ENCODE measurements at regions not wholly inside any gene's neighbourhood (a gene's known extent, or its start where the extent isn't known, plus 50 kb on each side); places are given as distances from the start of the nearest gene placed in this dataset.

- Histone ChIP-seq H3K9me2 (ENCODE audit: low read depth, low read length) (no peaks in the 10 kb centered on the region), H3K4me1 (ENCODE audit: insufficient read depth, low read length, severe bottlenecking) (no peaks in the 10 kb centered on the region), H3K79me2 (ENCODE audit: insufficient read depth, low read length) (no peaks in the 10 kb centered on the region), H3K9ac (ENCODE audit: low read length) (no peak overlapping the region), H3K4me3 (ENCODE audit: low read depth, low read length, poor library complexity, severe bottlenecking) (no peak overlapping the region), H4K20me1 (ENCODE audit: insufficient read depth, low read length) (no peaks in the 10 kb centered on the region), H2AFZ (ENCODE audit: low read length) (no peak overlapping the region), H3K27ac (ENCODE audit: low read depth, low read length, poor library complexity, severe bottlenecking) (no peak overlapping the region), H3K4me2 (ENCODE audit: low read length) (no peak overlapping the region), H3K27me3 (ENCODE audit: insufficient read depth, low read length) (no peaks in the 10 kb centered on the region), H3K9me3 (ENCODE audit: low read length) (no peaks in the 10 kb centered on the region), H3K36me3 (ENCODE audit: insufficient read depth, low read length) (no peaks in the 10 kb centered on the region), H3F3A (ENCODE audit: insufficient read depth, low read length) (no peaks in the 10 kb centered on the region)
- no peak for TF ChIP-seq CTCF (IDR thresholded peaks at IDR 0.05; ENCODE audit: low read length)
- no peak for TF ChIP-seq EZH2 (IDR thresholded peaks at IDR 0.05; ENCODE audit: borderline replicate concordance, low read length)
Observed at GRCh38 chr1:8184301-8184700, 133.6 kb upstream of the SLC45A1 start.

DNA sequence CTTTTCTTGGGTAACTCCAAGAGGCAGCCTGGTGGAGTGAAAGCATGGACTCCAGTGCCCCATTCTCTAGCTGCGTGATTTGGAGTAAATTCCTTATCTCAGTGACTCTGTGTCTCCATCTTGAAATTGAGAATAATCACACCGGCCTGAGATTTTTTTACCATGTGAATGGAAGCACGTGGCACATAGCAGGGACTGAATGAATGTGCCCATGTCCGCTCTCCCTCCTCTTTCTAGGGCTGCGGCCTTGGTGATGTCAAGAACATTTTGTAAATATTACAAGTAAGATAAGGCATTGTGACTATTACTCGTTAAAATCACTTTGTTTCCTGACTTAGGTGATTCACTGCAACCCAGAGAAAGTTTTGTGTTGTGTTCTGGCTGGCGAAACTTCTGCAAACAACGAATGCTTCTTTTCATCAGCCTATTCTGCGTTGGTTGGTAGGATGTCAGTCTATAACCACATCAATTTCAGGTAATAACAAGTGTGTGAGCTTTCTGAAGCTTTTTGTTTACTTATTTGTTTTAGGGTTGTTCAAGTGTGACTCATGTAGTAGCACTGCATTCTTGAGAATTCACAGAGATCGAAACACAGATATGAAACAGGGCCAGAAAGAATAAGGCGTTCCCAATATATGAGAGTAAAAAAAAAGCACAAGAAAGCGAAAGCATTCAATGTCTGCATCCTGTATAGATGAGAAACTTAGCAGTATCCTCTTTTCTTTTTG is 135.7 kb upstream of the SLC45A1 start:
- H3K9ac ChIP-seq (ENCODE audit: low read length), result no peak overlapping the region
- H4K20me1 ChIP-seq (ENCODE audit: insufficient read depth, low read length), result no peaks in the 10 kb centered on the region
- H3K4me1 ChIP-seq (ENCODE audit: insufficient read depth, low read length, severe bottlenecking), result no peaks in the 10 kb centered on the region
- no peaks in the 10 kb centered on the region for H3K9me3 ChIP-seq (ENCODE audit: low read length)
- no peaks in the 10 kb centered on the region for H3F3A ChIP-seq (ENCODE audit: insufficient read depth, low read length)
- H3K4me2 ChIP-seq (ENCODE audit: low read length), result no peak overlapping the region
- no peak overlapping the region for H3K27ac ChIP-seq (ENCODE audit: low read depth, low read length, poor library complexity, severe bottlenecking)
- H3K36me3 ChIP-seq (ENCODE audit: insufficient read depth, low read length), result no peaks in the 10 kb centered on the region
- no peaks in the 10 kb centered on the region for H3K79me2 ChIP-seq (ENCODE audit: insufficient read depth, low read length)
- TF ChIP-seq CTCF (IDR thresholded peaks at IDR 0.05; ENCODE audit: low read length) (no peak), EZH2 (IDR thresholded peaks at IDR 0.05; ENCODE audit: borderline replicate concordance, low read length) (no peak)
- H3K27me3 ChIP-seq (ENCODE audit: insufficient read depth, low read length), result no peaks in the 10 kb centered on the region
- no peaks in the 10 kb centered on the region for H3K9me2 ChIP-seq (ENCODE audit: low read depth, low read length)
- H3K4me3 ChIP-seq (ENCODE audit: low read depth, low read length, poor library complexity, severe bottlenecking), result no peak overlapping the region
- H2AFZ ChIP-seq (ENCODE audit: low read length), result no peak overlapping the region

DNA sequence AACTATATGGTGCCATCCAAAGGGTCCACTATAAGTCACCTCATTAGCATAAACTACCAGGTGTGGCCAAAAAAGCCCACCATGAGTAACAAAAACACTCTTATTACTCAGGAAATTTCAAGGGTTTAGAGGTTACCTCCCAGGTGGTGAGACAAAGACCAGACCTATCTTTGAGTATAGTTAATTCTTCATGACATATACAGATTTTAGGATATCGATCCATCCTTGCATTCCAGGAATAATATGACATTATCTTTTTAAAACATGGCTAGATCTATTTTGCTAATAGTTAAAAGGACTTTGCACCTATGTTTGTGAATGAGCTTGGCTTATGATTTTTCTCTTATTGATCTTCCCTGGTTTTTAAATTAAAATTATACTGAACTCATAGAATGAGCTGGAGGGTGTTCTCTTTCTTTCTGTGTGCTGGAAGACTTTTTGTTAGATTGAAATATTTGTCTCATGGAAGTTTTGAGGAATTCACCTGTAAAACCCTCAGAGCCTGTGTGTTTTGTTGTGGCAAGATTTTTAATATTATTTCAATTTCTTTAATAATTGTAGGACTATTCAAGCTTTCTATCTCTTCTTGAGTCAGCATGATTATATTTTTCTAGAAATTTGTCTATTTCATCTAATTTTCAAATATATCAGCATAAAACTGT is 138.7 kb upstream of the SLC45A1 start:
- H3K27me3 ChIP-seq (ENCODE audit: insufficient read depth, low read length), result no peaks in the 10 kb centered on the region
- no peaks in the 10 kb centered on the region for H3K9me2 ChIP-seq (ENCODE audit: low read depth, low read length)
- no peaks in the 10 kb centered on the region for H3K79me2 ChIP-seq (ENCODE audit: insufficient read depth, low read length)
- H3K36me3 ChIP-seq (ENCODE audit: insufficient read depth, low read length), result no peaks in the 10 kb centered on the region
- no peak overlapping the region for H3K9ac ChIP-seq (ENCODE audit: low read length)
- H3K4me3 ChIP-seq (ENCODE audit: low read depth, low read length, poor library complexity, severe bottlenecking), result no peak overlapping the region
- TF ChIP-seq CTCF (IDR thresholded peaks at IDR 0.05; ENCODE audit: low read length) (no peak), EZH2 (IDR thresholded peaks at IDR 0.05; ENCODE audit: borderline replicate concordance, low read length) (no peak)
- H3K9me3 ChIP-seq (ENCODE audit: low read length), result no peaks in the 10 kb centered on the region
- H3K27ac ChIP-seq (ENCODE audit: low read depth, low read length, poor library complexity, severe bottlenecking), result no peak overlapping the region
- no peaks in the 10 kb centered on the region for H4K20me1 ChIP-seq (ENCODE audit: insufficient read depth, low read length)
- no peaks in the 10 kb centered on the region for H3K4me1 ChIP-seq (ENCODE audit: insufficient read depth, low read length, severe bottlenecking)
- H3K4me2 ChIP-seq (ENCODE audit: low read length), result no peak overlapping the region
- no peaks in the 10 kb centered on the region for H3F3A ChIP-seq (ENCODE audit: insufficient read depth, low read length)
- H2AFZ ChIP-seq (ENCODE audit: low read length), result no peak overlapping the region
